DND-41 (cell line): ENCODE measurements at regions not wholly inside any gene's neighbourhood (a gene's known extent, or its start where the extent isn't known, plus 50 kb on each side); places are given as distances from the start of the nearest gene placed in this dataset.

ENCODE experiments used
- ATAC-seq: fragments of 200-7000 bp; cut with Tn5 transposase; 3 replicates; pipeline ENCODE4 v1.9.1; 2021; ENCODE audit warnings: low read depth; ENCODE audit not compliant: insufficient read depth
- DNase-seq: peaks from one replicate; pipeline ENCODE4 v3.0.0-alpha.2; 2020
- H2AFZ ChIP-seq: 2 replicates; pipeline ENCODE4 v1.6.0; 2012; ENCODE audit warnings: low read depth, low read length
- H3K27ac ChIP-seq: 2 replicates; pipeline ENCODE4 v1.5.1; 2012; ENCODE audit warnings: low read length, inconsistent platforms
- H3K27me3 ChIP-seq: fragments of 200-600 bp; sonication (generic); 2 replicates; pipeline ENCODE4 v1.6.0; 2012; ENCODE audit warnings: low read length, mild to moderate bottlenecking, inconsistent platforms; ENCODE audit not compliant: insufficient read depth, poor library complexity
- H3K36me3 ChIP-seq: 2 replicates; pipeline ENCODE4 v1.5.1; 2012; ENCODE audit warnings: low read length, inconsistent platforms; ENCODE audit not compliant: insufficient read depth
- H3K4me1 ChIP-seq: 2 replicates; pipeline ENCODE4 v1.5.1; 2012; ENCODE audit warnings: mild to moderate bottlenecking, low read length; ENCODE audit not compliant: insufficient read depth
- H3K4me2 ChIP-seq: 2 replicates; pipeline ENCODE4 v1.6.0; 2012; ENCODE audit warnings: mild to moderate bottlenecking, moderate library complexity, low read length, inconsistent platforms; ENCODE audit not compliant: insufficient read depth
- H3K4me3 ChIP-seq, 2 experiments: fragments of 200-600 bp in 1 of 2; shearing (Covaris generic) in 1 of 2; 2 replicates each; pipeline ENCODE4 v1.5.1; 2012 to 2016; ENCODE audit warnings: inconsistent platforms in 2 of 2, low read length in 2 of 2, mild to moderate bottlenecking in 2 of 2, low read depth in 1 of 2, moderate library complexity in 1 of 2
- H3K79me2 ChIP-seq: 2 replicates; pipeline ENCODE4 v1.6.0; 2012; ENCODE audit warnings: low read length, inconsistent platforms; ENCODE audit not compliant: insufficient read depth
- H3K9ac ChIP-seq: 2 replicates; pipeline ENCODE4 v1.6.0; 2012; ENCODE audit warnings: low read depth, mild to moderate bottlenecking, inconsistent platforms, low read length, moderate library complexity
- H3K9me3 ChIP-seq: 2 replicates; pipeline ENCODE4 v1.5.1; 2012; ENCODE audit warnings: low read length, moderate library complexity, mild to moderate bottlenecking, inconsistent platforms; ENCODE audit not compliant: insufficient read depth, severe bottlenecking
- H4K20me1 ChIP-seq: 2 replicates; pipeline ENCODE4 v1.6.0; 2012; ENCODE audit warnings: low read length; ENCODE audit not compliant: insufficient read depth
- CTCF ChIP-seq: IDR thresholded peaks from 2 replicates; pipeline ENCODE4 v1.5.1; 2012; ENCODE audit warnings: borderline replicate concordance, low read length, moderate library complexity, mild to moderate bottlenecking; ENCODE audit not compliant: poor library complexity, severe bottlenecking; ENCODE audit errors: extremely low read depth
- EZH2 ChIP-seq: IDR thresholded peaks from 3 replicates; pipeline ENCODE4 v1.6.1; 2012; ENCODE audit warnings: borderline replicate concordance, low read depth, mild to moderate bottlenecking, moderate library complexity, low read length, inconsistent platforms; ENCODE audit not compliant: severe bottlenecking

GRCh38 chr4:177077095-177077971, 232.3 kb upstream of the NEIL3 start:
- Histone ChIP-seq H3K79me2 (peaks cover 61% of the 10 kb centered on the region), H4K20me1 (peaks cover 9% of the 10 kb centered on the region; the same call in 1 of the 2 replicates), H3K4me3 (no peak overlapping the region), H3K4me1 (no peaks in the 10 kb centered on the region), H3K27me3 (no peaks in the 10 kb centered on the region), H3K36me3 (peaks cover 47% of the 10 kb centered on the region; the same call in 1 of the 2 replicates), H3K9me3 (no peaks in the 10 kb centered on the region), H3K4me2 (no peak overlapping the region), H2AFZ (no peak overlapping the region), H3K27ac (no peak overlapping the region), H3K9ac (no peak overlapping the region)
- TF ChIP-seq EZH2 (no peak), CTCF (no peak)
- DNase-seq (no peak), ATAC-seq (no peak)

- H2AFZ ChIP-seq, result no peak overlapping the region
- no peak overlapping the region for H3K9ac ChIP-seq
- peaks cover 9% of the 10 kb centered on the region; the same call in 1 of the 2 replicates for H4K20me1 ChIP-seq
- no peak overlapping the region for H3K27ac ChIP-seq
- no peaks in the 10 kb centered on the region for H3K27me3 ChIP-seq
- peak; percentile 57; the same call in 2 of the 3 replicates for ATAC-seq
- H3K79me2 ChIP-seq, result peaks cover 70% of the 10 kb centered on the region
- DNase-seq, result no peak
- H3K9me3 ChIP-seq, result no peaks in the 10 kb centered on the region
- no peak overlapping the region for H3K4me3 ChIP-seq
- no peaks in the 10 kb centered on the region for H3K4me1 ChIP-seq
- no peak overlapping the region for H3K4me2 ChIP-seq
- TF ChIP-seq EZH2 (no peak), CTCF (no peak)
- H3K36me3 ChIP-seq, result peaks cover 47% of the 10 kb centered on the region; the same call in 1 of the 2 replicates
These were observed 230.3 kb upstream of the NEIL3 start for GRCh38 chr4:177079327-177079726.

GRCh38 chr4:177080388-177080787, 229.3 kb upstream of the NEIL3 start:
- Histone ChIP-seq H4K20me1 (peaks cover 6% of the 10 kb centered on the region; the same call in 1 of the 2 replicates), H3K36me3 (peaks cover 40% of the 10 kb centered on the region; the same call in 1 of the 2 replicates), H2AFZ (no peak overlapping the region), H3K9ac (no peak overlapping the region), H3K9me3 (no peaks in the 10 kb centered on the region), H3K27me3 (no peaks in the 10 kb centered on the region), H3K4me2 (no peak overlapping the region), H3K4me1 (no peaks in the 10 kb centered on the region), H3K4me3 (no peak overlapping the region), H3K79me2 (peaks cover 66% of the 10 kb centered on the region), H3K27ac (no peak overlapping the region)
- TF ChIP-seq CTCF (no peak), EZH2 (no peak)
- DNase-seq, result no peak
- ATAC-seq, result no peak
